Heart left ventricle (tissue), 16 donors: ENCODE measurements at regions not wholly inside any gene's neighbourhood (a gene's known extent, or its start where the extent isn't known, plus 50 kb on each side); places are given as distances from the start of the nearest gene placed in this dataset.

Experiments used
- ATAC-seq, 4 donors: fragments of 200-7000 bp; cut with Tn5 transposase; one replicate each; pipeline ENCODE4 v1.9.1; 2020 to 2022; ENCODE audit warnings: moderate library complexity in 4 of 4, mild to moderate bottlenecking in 3 of 4, moderate number of reproducible peaks in 1 of 4
- DNase-seq, 5 donors: peaks; one replicate each; pipeline ENCODE4 v3.0.0-alpha.2; 2020
- H3K27ac ChIP-seq, 12 donors: fragments of 200-600 bp; sonication (generic) in 4 of 12; one replicate each; pipeline versions ENCODE4 v1.5.0 to v1.8.0; 2016 to 2022; ENCODE audit warnings: mild to moderate bottlenecking in 2 of 12
- H3K27me3 ChIP-seq, 9 donors: fragments of 200-600 bp; sonication (generic) in 2 of 9; one replicate each; pipeline versions ENCODE4 v1.5.1 to v1.8.0; 2016 to 2022; ENCODE audit warnings: mild to moderate bottlenecking in 3 of 9
- H3K36me3 ChIP-seq, 9 donors: fragments of 200-600 bp; sonication (generic) in 2 of 9; one replicate each; pipeline versions ENCODE4 v1.5.0 to v1.8.0; 2018 to 2022; ENCODE audit warnings: mild to moderate bottlenecking in 2 of 9
- H3K4me1 ChIP-seq, 12 donors: fragments of 200-600 bp; sonication (generic) in 4 of 12; one replicate each; pipeline versions ENCODE4 v1.5.0 to v1.8.0; 2016 to 2022; ENCODE audit warnings: mild to moderate bottlenecking in 3 of 12
- H3K4me3 ChIP-seq, 12 donors: fragments of 200-600 bp; sonication (generic) in 4 of 12; one replicate each; pipeline versions ENCODE4 v1.5.0 to v1.8.0; 2017 to 2022; ENCODE audit warnings: mild to moderate bottlenecking in 9 of 12, moderate library complexity in 4 of 12
- H3K9me3 ChIP-seq, 12 donors: fragments of 200-600 bp; sonication (generic) in 4 of 12; one replicate each; pipeline versions ENCODE4 v1.5.0 to v1.8.0; 2016 to 2022; ENCODE audit warnings: mild to moderate bottlenecking in 1 of 12
- POLR2A ChIP-seq, 2 donors: fragments of 450-650 bp; IDR thresholded peaks; one replicate each; pipeline ENCODE4 v1.6.1; 2017; ENCODE audit warnings: antibody characterized with exemption in 2 of 2, mild to moderate bottlenecking in 2 of 2, moderate library complexity in 2 of 2
- WGBS, 4 donors: extraction: QIAGEN DNeasy Blood & Tissue Kit in 2 of 4; methylation state at CpG; one replicate each; pipeline versions ENCODE4 v1.1.5 to v1.1.7; 2013 to 2018; 5-methylcytosine and 5-hydroxymethylcytosine counted together
- intact Hi-C, 10 donors: fragments of 100-400 bp; cut with DNase I; formaldehyde crosslinking; loops; one replicate each; pipeline versions ENCODE4 v1.11.1 to v1.14.2; 2022
- TF ChIP-seq, protein P1 (sequence below), 12 donors: fragments of 200-600 bp; sonication (generic) in 4 of 12; IDR thresholded peaks; one replicate each; pipeline versions ENCODE4 v1.5.0 to v1.8.0; 2018 to 2022; ENCODE audit warnings: antibody characterized with exemption in 12 of 12, mild to moderate bottlenecking in 5 of 12
- donor health status: ischemic (EF 13 %, LVEDD 7.1; RV severe dilation, severe dysfunction).
- donor health status: healthy with polysubstance abuse.
- donor health status: DM: no; HTN: yes; CAD: no.
- donor health status: DM: no; HTN: no; CAD: no.
- donor health status: ischemic (EF 25% LVEDD 6.9; RV normal size, moderate dysfunction).
- donor health status: ischemic (EF 25% LVEDD 5.7; RV mildly dilated, moderate dysfunction).
- donor health status: healthy.
- donor health status: DM: yes; HTN: yes; CAD: no.
- donor health status: ischemic (EF 35%, LVEDD 5.7; RV mildly dilated, moderate dysfunction).
- donor health status: nonischemic (EF 11% LVEDD 7.7; RV severe dilation, severe dysfunction).
- donor health status: DM: yes; HTN: yes; CAD: no.
- donor health status: PGD.
- donor health status: ischemic (EF 29% LVEDD 5.4; RV normal size, mild dysfunction).
- donor health status: nonischemic (EF 23%, LVEDD 6.1; RV moderate dilation, normal function).

DNA sequence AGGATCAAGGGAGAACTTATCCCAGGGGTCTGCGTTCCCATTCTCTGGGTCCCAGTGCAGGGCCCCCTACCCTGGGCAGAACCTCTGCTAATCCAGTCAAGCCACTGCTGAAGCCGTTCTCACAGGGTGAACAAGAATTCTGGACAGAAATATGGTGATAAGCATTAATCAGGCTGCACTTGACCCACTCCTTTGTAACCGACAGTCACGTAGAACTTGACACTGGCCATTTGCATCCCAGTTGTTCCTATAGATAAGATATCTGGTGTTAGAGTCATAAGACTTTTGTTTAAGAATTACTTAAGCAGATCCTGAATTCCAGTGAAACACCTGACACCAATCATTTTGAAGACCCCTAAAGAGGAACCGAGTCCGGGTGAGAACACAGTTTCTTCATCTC lies 107.5 kb upstream of the THY1 start:
- Histone ChIP-seq H3K9me3 (no peaks in the 10 kb centered on the region), H3K4me3 (no peak overlapping the region), H3K36me3 (no peaks in the 10 kb centered on the region), H3K27ac (no peak overlapping the region), H3K4me1 (peaks cover 0 to 12% (median 0%) of the 10 kb centered on the region in 12 donors), H3K27me3 (peaks cover 0 to 16% (median 0%) of the 10 kb centered on the region in 9 donors)
- intact Hi-C loops = loop anchor here in 3 of 10 donors (5.0 kb wide), 2 partner anchors 38 to 48 kb away; no protein-coding TSS in a partner anchor
- DNase-seq (no peak), ATAC-seq (no peak)
- 54 to 77% (median 63%) methylated on average over 6 of the region's 6 CpGs for WGBS, 4 donors
- TF ChIP-seq, protein P1, sequence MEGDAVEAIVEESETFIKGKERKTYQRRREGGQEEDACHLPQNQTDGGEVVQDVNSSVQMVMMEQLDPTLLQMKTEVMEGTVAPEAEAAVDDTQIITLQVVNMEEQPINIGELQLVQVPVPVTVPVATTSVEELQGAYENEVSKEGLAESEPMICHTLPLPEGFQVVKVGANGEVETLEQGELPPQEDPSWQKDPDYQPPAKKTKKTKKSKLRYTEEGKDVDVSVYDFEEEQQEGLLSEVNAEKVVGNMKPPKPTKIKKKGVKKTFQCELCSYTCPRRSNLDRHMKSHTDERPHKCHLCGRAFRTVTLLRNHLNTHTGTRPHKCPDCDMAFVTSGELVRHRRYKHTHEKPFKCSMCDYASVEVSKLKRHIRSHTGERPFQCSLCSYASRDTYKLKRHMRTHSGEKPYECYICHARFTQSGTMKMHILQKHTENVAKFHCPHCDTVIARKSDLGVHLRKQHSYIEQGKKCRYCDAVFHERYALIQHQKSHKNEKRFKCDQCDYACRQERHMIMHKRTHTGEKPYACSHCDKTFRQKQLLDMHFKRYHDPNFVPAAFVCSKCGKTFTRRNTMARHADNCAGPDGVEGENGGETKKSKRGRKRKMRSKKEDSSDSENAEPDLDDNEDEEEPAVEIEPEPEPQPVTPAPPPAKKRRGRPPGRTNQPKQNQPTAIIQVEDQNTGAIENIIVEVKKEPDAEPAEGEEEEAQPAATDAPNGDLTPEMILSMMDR (IDR thresholded peaks at IDR 0.05) = no peak
- TF ChIP-seq POLR2A (IDR thresholded peaks at IDR 0.05) = no peak

DNA sequence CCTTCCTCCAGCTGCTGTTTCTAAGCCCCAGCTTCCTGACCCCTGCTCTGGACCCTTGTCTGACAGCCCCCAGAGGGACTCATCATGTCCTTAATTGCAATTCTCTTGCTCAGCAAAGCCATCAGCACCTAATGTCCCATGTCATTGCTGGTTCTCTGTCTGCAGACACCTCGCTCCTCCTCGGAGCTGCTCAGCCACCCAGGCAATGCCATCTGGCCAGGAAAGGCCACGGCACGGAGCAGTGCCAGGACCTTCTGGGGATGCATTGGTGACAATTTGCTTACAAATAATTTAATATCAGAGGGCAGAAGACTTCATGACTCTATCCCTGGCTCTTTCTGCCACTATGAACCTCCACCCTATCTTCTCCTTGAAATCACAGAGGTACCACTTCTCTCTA lies 107.0 kb upstream of the THY1 start:
- intact Hi-C loops = loop anchor here in 3 of 10 donors (5.0 kb wide), 2 partner anchors 38 to 48 kb away; no protein-coding TSS in a partner anchor
- H3K27me3 ChIP-seq = peaks cover 0 to 16% (median 0%) of the 10 kb centered on the region in 9 donors
- TF ChIP-seq POLR2A (IDR thresholded peaks at IDR 0.05) = no peak
- TF ChIP-seq, protein P1 (IDR thresholded peaks at IDR 0.05) = no peak
- no peaks in the 10 kb centered on the region for H3K36me3 ChIP-seq
- 51 to 73% (median 57%) methylated on average over 4 of the region's 4 CpGs for WGBS, 4 donors
- no peak for DNase-seq
- ATAC-seq = no peak
- no peak overlapping the region for H3K27ac ChIP-seq
- peaks cover 0 to 18% (median 0%) of the 10 kb centered on the region in 12 donors for H3K4me1 ChIP-seq
- no peak overlapping the region for H3K4me3 ChIP-seq
- H3K9me3 ChIP-seq = no peaks in the 10 kb centered on the region

DNA sequence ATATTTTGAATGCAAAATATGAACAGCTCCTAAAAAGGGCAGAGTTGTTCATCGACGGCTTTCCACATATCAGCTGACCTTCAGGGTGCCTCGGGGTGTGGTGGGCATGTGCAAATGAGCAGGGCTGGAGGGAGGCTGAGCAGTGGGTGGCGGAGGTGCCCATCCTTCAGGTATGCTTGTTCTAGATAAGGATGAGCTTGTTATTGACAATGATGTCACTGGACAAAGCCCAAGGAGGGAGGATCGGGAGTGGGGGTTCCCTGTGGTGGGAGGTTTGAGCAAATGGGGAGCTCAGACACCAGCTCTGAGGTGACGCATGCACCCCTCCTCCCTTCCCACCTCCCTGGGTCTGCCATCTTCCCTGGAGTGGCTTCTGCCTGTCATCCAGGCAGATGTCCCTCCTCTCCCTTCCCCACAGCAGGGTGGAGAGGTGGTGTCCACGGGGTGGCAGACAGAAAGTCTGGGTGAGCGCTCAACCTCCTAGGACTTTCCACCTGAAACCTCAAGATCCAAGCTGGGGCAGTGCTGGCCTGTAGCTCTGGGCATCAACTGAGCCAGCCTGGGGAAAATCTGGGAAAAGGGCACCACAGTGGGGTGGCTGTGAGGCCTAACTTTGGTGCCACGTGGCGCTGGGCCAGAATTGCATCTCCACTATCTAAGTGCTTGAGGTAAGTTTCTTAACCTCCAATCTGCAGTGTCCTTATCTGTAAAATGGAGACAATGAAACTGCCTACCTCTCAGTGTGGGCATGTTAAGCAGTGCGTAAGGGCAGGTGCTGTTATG lies 106.3 kb upstream of the THY1 start:
- TF ChIP-seq, protein P1 (IDR thresholded peaks at IDR 0.05) = no peak
- TF ChIP-seq POLR2A (IDR thresholded peaks at IDR 0.05) = no peak
- Histone ChIP-seq H3K27me3 (peaks cover 0 to 16% (median 0%) of the 10 kb centered on the region in 9 donors), H3K4me3 (no peak overlapping the region), H3K27ac (no peak overlapping the region), H3K36me3 (no peaks in the 10 kb centered on the region), H3K9me3 (no peaks in the 10 kb centered on the region), H3K4me1 (peaks cover 0 to 21% (median 0%) of the 10 kb centered on the region in 12 donors)
- ATAC-seq (no peak), DNase-seq (peak in 2 of 5 donors; percentile 14 to 26)
- intact Hi-C loops = no loop called here
- 78 to 88% (median 81%) methylated on average over 10 to 11 of the region's 11 CpGs for WGBS, 4 donors

DNA sequence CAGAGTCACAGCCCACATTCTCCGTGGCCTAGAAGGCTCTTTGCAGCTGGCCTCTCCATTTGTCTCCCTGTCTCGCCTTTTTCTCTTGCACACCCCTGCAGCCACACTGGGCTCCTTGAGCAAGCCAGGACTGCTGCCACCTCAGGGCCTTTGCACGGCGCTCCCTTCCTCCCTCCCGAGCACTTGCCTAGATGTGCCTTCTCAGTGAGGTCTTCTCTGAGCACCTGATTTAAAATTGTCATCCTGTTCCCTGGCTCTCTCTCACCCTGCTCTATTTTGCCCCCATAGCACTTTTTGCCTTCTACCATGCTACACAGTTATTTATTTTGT lies 102.9 kb upstream of the THY1 start:
- H3K36me3 ChIP-seq = no peaks in the 10 kb centered on the region
- WGBS, 4 donors = 83 to 93% (median 88%) methylated on average over 5 of the region's 5 CpGs
- DNase-seq (peak in 2 of 5 donors; percentile 5 to 33), ATAC-seq (no peak)
- H3K27ac ChIP-seq = no peak overlapping the region
- intact Hi-C loops = no loop called here
- H3K27me3 ChIP-seq = peaks cover 0 to 15% (median 0%) of the 10 kb centered on the region in 9 donors
- TF ChIP-seq POLR2A (IDR thresholded peaks at IDR 0.05) = no peak
- TF ChIP-seq, protein P1 (IDR thresholded peaks at IDR 0.05) = no peak
- no peaks in the 10 kb centered on the region for H3K9me3 ChIP-seq
- no peak overlapping the region for H3K4me3 ChIP-seq
- H3K4me1 ChIP-seq = peaks cover 0 to 18% (median 0%) of the 10 kb centered on the region in 12 donors
